ENCODE measurements at regions not wholly inside any gene's neighbourhood (a gene's known extent, or its start where the extent isn't known, plus 50 kb on each side); places are given as distances from the start of the nearest gene placed in this dataset.

- no peaks in the 10 kb centered on the region for H3K4me1 ChIP-seq (ENCODE audit: control insufficient read depth in 1 of 2, insufficient read depth in 2 of 2, low read length in 2 of 2)
- no peak overlapping the region for H3K4me2 ChIP-seq (ENCODE audit: low read length)
- TF ChIP-seq EZH2 (IDR thresholded peaks at IDR 0.05): no peak
- no peak for TF ChIP-seq EGR1 (IDR thresholded peaks at IDR 0.05; ENCODE audit: low read depth)
- no peak for TF ChIP-seq POLR2A (IDR thresholded peaks at IDR 0.05; ENCODE audit: borderline replicate concordance, extremely low read depth, insufficient read depth, insufficient read length)
- TF ChIP-seq CTCF (IDR thresholded peaks at IDR 0.05 in 2 of 3, conservative IDR thresholded peaks at IDR 0.05 in 1 of 3; ENCODE audit: borderline replicate concordance in 1 of 3, insufficient read depth in 1 of 3, low read depth in 2 of 3, low read length in 2 of 3): no peak
- TF ChIP-seq, protein P1, sequence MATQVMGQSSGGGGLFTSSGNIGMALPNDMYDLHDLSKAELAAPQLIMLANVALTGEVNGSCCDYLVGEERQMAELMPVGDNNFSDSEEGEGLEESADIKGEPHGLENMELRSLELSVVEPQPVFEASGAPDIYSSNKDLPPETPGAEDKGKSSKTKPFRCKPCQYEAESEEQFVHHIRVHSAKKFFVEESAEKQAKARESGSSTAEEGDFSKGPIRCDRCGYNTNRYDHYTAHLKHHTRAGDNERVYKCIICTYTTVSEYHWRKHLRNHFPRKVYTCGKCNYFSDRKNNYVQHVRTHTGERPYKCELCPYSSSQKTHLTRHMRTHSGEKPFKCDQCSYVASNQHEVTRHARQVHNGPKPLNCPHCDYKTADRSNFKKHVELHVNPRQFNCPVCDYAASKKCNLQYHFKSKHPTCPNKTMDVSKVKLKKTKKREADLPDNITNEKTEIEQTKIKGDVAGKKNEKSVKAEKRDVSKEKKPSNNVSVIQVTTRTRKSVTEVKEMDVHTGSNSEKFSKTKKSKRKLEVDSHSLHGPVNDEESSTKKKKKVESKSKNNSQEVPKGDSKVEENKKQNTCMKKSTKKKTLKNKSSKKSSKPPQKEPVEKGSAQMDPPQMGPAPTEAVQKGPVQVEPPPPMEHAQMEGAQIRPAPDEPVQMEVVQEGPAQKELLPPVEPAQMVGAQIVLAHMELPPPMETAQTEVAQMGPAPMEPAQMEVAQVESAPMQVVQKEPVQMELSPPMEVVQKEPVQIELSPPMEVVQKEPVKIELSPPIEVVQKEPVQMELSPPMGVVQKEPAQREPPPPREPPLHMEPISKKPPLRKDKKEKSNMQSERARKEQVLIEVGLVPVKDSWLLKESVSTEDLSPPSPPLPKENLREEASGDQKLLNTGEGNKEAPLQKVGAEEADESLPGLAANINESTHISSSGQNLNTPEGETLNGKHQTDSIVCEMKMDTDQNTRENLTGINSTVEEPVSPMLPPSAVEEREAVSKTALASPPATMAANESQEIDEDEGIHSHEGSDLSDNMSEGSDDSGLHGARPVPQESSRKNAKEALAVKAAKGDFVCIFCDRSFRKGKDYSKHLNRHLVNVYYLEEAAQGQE (IDR thresholded peaks at IDR 0.05; ENCODE audit: low read depth): no peak
- no peak for TF ChIP-seq ELF1 (IDR thresholded peaks at IDR 0.05; ENCODE audit: borderline replicate concordance, low read depth)
- TF ChIP-seq ZFX (IDR thresholded peaks at IDR 0.05): no peak
- no peak for TF ChIP-seq POLR2AphosphoS5 (IDR thresholded peaks at IDR 0.05; ENCODE audit: low read depth, low read length)
- no peak for TF ChIP-seq SP1 (IDR thresholded peaks at IDR 0.05; ENCODE audit: low read depth)
- no peak for TF ChIP-seq MAX (IDR thresholded peaks at IDR 0.05)
- TF ChIP-seq, protein P2, sequence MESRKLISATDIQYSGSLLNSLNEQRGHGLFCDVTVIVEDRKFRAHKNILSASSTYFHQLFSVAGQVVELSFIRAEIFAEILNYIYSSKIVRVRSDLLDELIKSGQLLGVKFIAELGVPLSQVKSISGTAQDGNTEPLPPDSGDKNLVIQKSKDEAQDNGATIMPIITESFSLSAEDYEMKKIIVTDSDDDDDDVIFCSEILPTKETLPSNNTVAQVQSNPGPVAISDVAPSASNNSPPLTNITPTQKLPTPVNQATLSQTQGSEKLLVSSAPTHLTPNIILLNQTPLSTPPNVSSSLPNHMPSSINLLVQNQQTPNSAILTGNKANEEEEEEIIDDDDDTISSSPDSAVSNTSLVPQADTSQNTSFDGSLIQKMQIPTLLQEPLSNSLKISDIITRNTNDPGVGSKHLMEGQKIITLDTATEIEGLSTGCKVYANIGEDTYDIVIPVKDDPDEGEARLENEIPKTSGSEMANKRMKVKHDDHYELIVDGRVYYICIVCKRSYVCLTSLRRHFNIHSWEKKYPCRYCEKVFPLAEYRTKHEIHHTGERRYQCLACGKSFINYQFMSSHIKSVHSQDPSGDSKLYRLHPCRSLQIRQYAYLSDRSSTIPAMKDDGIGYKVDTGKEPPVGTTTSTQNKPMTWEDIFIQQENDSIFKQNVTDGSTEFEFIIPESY (IDR thresholded peaks at IDR 0.05; ENCODE audit: extremely low read depth, insufficient replicate concordance, low read length): no peak
- TF ChIP-seq EZH2phosphoT487 (IDR thresholded peaks at IDR 0.05; ENCODE audit: borderline replicate concordance): no peak
- no peak for TF ChIP-seq SIN3A (IDR thresholded peaks at IDR 0.05; ENCODE audit: low read depth)
- no peak for TF ChIP-seq FOSL1 (IDR thresholded peaks at IDR 0.05; ENCODE audit: low read depth)
- no peak overlapping the region for H3K27ac ChIP-seq (ENCODE audit: low read depth, low read length)
- H3K9ac ChIP-seq (ENCODE audit: low read length): no peak overlapping the region
- RAD21 ChIA-PET (ENCODE audit: low non-redundant PET in 1 of 2, low total read pairs in 2 of 2, uncharacterized antibody in 2 of 2, unreplicated experiment in 2 of 2): no interaction called here
- POLR2A ChIA-PET: no interaction called here
- H2AFZ ChIP-seq (ENCODE audit: low read depth, low read length, poor library complexity, severe bottlenecking): no peak overlapping the region
- ATAC-seq (peak; percentile 36; the same call in 1 of the 2 replicates), DNase-seq (ENCODE audit: low read depth, low spot score) (no peak)
- H3K4me3 ChIP-seq (replicated peaks in 1 of 2; ENCODE audit: low read depth in 1 of 2, low read length in 2 of 2): no peak overlapping the region
- H4K20me1 ChIP-seq (ENCODE audit: insufficient read depth): no peaks in the 10 kb centered on the region
- CTCF ChIA-PET: no interaction called here
- BruUV-seq (replicated peaks): no TSS peak
- H3K79me2 ChIP-seq (ENCODE audit: insufficient read depth, low read length): no peaks in the 10 kb centered on the region
- intact Hi-C loops (cut with micrococcal nuclease): no loop called here
- no peaks in the 10 kb centered on the region for H3K9me2 ChIP-seq (ENCODE audit: insufficient read depth)
- no peaks in the 10 kb centered on the region for H3K9me3 ChIP-seq (ENCODE audit: control insufficient read depth in 1 of 2, insufficient read depth in 1 of 2, low read depth in 1 of 2, low read length in 2 of 2)
- no peaks in the 10 kb centered on the region for H3K36me3 ChIP-seq (ENCODE audit: control insufficient read depth in 1 of 2, insufficient read depth in 2 of 2, low read length in 2 of 2)
- no peaks in the 10 kb centered on the region for H3K27me3 ChIP-seq (ENCODE audit: insufficient read depth, low read length)
Observed at GRCh38 chr7:132672200-132672990, 96.1 kb upstream of the PLXNA4 start.
